Endothelial cell of umbilical vein (primary cell): ENCODE measurements at regions not wholly inside any gene's neighbourhood (a gene's known extent, or its start where the extent isn't known, plus 50 kb on each side); places are given as distances from the start of the nearest gene placed in this dataset.

Experiments used
- BruUV-seq: library from RNA; stranded (reverse); fragments of 400-500 nt; replicated peaks from 2 replicates; lab custom pipeline; 2021; lab: Mats Ljungman, UMichigan
- CTCF ChIA-PET: fragments of 300-600, 350-600 bp; sonication (Branson Sonifier 250); formaldehyde crosslinking; loops from one replicate; lab custom pipeline; 2021; ENCODE audit warnings: antibody characterized with exemption, inconsistent platforms; lab: Charles Lee
- POLR2A ChIA-PET: fragments of 300-600, 350-600 bp; sonication (Branson Sonifier 250); formaldehyde crosslinking; loops from one replicate; lab custom pipeline; 2021; ENCODE audit warnings: antibody characterized with exemption, inconsistent platforms; lab: Charles Lee
- DNase-seq: peaks from one replicate; pipeline ENCODE4 v3.0.0-alpha.2; 2011; ENCODE audit warnings: low read depth, low spot score
- FAIRE-seq: peaks from 2 replicates; lab custom pipeline; 2011; peaks lifted over from hg19 to GRCh38; lab: Jason Lieb, UNC
- H2AFZ ChIP-seq: 2 replicates; pipeline ENCODE4 v1.6.0; 2012; ENCODE audit warnings: low read depth, low read length, control low read depth, inconsistent platforms
- H3K27ac ChIP-seq: 2 replicates; pipeline ENCODE4 v1.5.1; 2011; ENCODE audit warnings: low read depth, mild to moderate bottlenecking, control low read depth, low read length, moderate library complexity; ENCODE audit not compliant: insufficient read depth
- H3K27me3 ChIP-seq, 2 experiments: 2 replicates each; pipeline versions ENCODE4 v1.6.0 to v1.6.1; 2011; ENCODE audit warnings: low read length in 2 of 2, mixed read lengths in 1 of 2; ENCODE audit not compliant: control insufficient read depth in 2 of 2, insufficient read depth in 2 of 2
- H3K36me3 ChIP-seq, 2 experiments: 2 replicates in 1 of 2; 3 replicates in 1 of 2; pipeline ENCODE4 v1.5.1; 2011; ENCODE audit warnings: low read length in 2 of 2, mild to moderate bottlenecking in 1 of 2, moderate library complexity in 1 of 2; ENCODE audit not compliant: control insufficient read depth in 2 of 2, insufficient read depth in 2 of 2; ENCODE audit errors: extremely low read depth in 1 of 2
- H3K4me1 ChIP-seq: 3 replicates; pipeline ENCODE4 v1.5.1; 2011; ENCODE audit warnings: mild to moderate bottlenecking, low read length; ENCODE audit not compliant: control insufficient read depth, insufficient read depth; ENCODE audit errors: extremely low read depth
- H3K4me2 ChIP-seq: 2 replicates; pipeline ENCODE4 v1.6.1; 2011; ENCODE audit warnings: low read length, control low read depth, mixed read lengths; ENCODE audit not compliant: insufficient read depth
- H3K4me3 ChIP-seq, 3 experiments: fragments of 200-600 bp in 1 of 3; sonication (generic), shearing (Covaris generic) in 1 of 3; replicated peaks in 1 of 3; 2 replicates each; pipeline ENCODE4 v1.5.1; 2011 to 2016; ENCODE audit warnings: control low read depth in 3 of 3, low read length in 3 of 3, mild to moderate bottlenecking in 2 of 3, inconsistent platforms in 1 of 3, low read depth in 1 of 3, moderate library complexity in 1 of 3; ENCODE audit not compliant: insufficient read depth in 1 of 3
- H3K79me2 ChIP-seq: 2 replicates; pipeline ENCODE4 v1.6.0; 2012; ENCODE audit warnings: low read length, inconsistent platforms; ENCODE audit not compliant: control insufficient read depth, insufficient read depth
- H3K9ac ChIP-seq: replicated peaks from 2 replicates; pipeline ENCODE3; 2011; ENCODE audit warnings: low read length, control low read depth; ENCODE audit not compliant: insufficient read depth; ENCODE audit errors: extremely low read depth
- H3K9me1 ChIP-seq: replicated peaks from 3 replicates; pipeline ENCODE4 v1.6.0; 2011; ENCODE audit warnings: mild to moderate bottlenecking, low read length; ENCODE audit not compliant: control insufficient read depth, insufficient read depth; ENCODE audit errors: extremely low read depth
- H3K9me3 ChIP-seq: replicated peaks from 2 replicates; pipeline ENCODE4 v1.5.1; 2012; ENCODE audit warnings: low read length, inconsistent platforms; ENCODE audit not compliant: control insufficient read depth, insufficient read depth
- H4K20me1 ChIP-seq: replicated peaks from 2 replicates; pipeline ENCODE3; 2011; ENCODE audit warnings: mild to moderate bottlenecking, low read length; ENCODE audit not compliant: control insufficient read depth, insufficient read depth; ENCODE audit errors: extremely low read depth
- CTCF ChIP-seq, 2 donors: IDR thresholded peaks; 1 replicate in 1 of 2; 2 replicates in 1 of 2; pipeline ENCODE4 v1.5.1; 2011; ENCODE audit warnings: low read length in 2 of 2, mild to moderate bottlenecking in 2 of 2, moderate library complexity in 2 of 2, control low read depth in 1 of 2, inconsistent platforms in 1 of 2, low read depth in 1 of 2; ENCODE audit not compliant: insufficient read depth in 1 of 2; ENCODE audit errors: extremely low read depth in 1 of 2
- EZH2 ChIP-seq: IDR thresholded peaks from 2 replicates; pipeline ENCODE4 v1.6.1; 2012; ENCODE audit warnings: borderline replicate concordance, low read depth, mild to moderate bottlenecking, moderate library complexity, low read length, inconsistent platforms; ENCODE audit not compliant: severe bottlenecking
- FOS ChIP-seq: IDR thresholded peaks from 2 replicates; pipeline ENCODE4 v1.6.1; 2011; ENCODE audit warnings: mild to moderate bottlenecking, low read length, moderate library complexity, borderline replicate concordance; ENCODE audit not compliant: insufficient read depth
- GATA2 ChIP-seq: IDR thresholded peaks from 2 replicates; pipeline ENCODE4 v1.7.0; 2011; ENCODE audit warnings: low read depth, mild to moderate bottlenecking, moderate library complexity, mixed read lengths, low read length; ENCODE audit not compliant: insufficient read length, insufficient read depth
- JUN ChIP-seq: IDR thresholded peaks from 2 replicates; pipeline ENCODE4 v1.6.1; 2011; ENCODE audit warnings: borderline replicate concordance, low read depth; ENCODE audit not compliant: insufficient read length, insufficient read depth
- MAX ChIP-seq: IDR thresholded peaks from 2 replicates; pipeline ENCODE4 v1.6.1; 2011; ENCODE audit not compliant: insufficient read depth, insufficient read length
- MYC ChIP-seq: IDR thresholded peaks from one replicate; pipeline ENCODE4 v1.6.1; 2011; ENCODE audit warnings: mild to moderate bottlenecking, low read depth, low read length
- POLR2A ChIP-seq: IDR thresholded peaks from 2 replicates; pipeline ENCODE4 v1.6.1; 2012; ENCODE audit warnings: low read depth, mild to moderate bottlenecking, control low read depth, low read length
- POLR2AphosphoS5 ChIP-seq: IDR thresholded peaks from 2 replicates; pipeline ENCODE4 v1.6.1; 2012; ENCODE audit warnings: low read depth, mild to moderate bottlenecking, control low read depth, low read length, moderate library complexity; ENCODE audit not compliant: insufficient read depth
- dilution Hi-C: fragments of 300-500 bp; cut with MboI; formaldehyde crosslinking; loops from one replicate; pipeline ENCODE4 v1.15.0; 2019; ENCODE audit warnings: low sequenced_read_pairs; ENCODE audit not compliant: extremely low pct_ligation_motif_present
- intact Hi-C: fragments of 100-400 bp; cut with micrococcal nuclease; formaldehyde crosslinking; loops from one replicate; pipeline ENCODE4 v1.10.0; 2022

DNA sequence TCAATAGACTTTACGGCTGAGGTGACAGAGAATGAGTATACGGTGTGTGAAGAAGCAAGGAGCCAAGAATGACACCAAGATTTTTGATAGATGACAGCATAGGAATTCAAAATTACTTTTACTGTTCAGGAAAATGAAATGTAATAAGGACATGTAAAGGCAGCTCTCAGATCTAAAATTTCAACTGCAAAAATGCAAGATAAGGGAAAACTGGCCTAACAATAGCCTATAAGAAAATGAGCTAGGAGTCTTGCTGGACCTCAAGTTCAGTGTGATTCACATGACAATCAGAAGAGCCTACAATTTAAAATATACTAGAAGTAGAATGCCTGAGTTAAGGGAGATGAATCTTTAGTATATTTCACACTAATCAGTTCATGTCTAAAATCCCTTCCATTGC lies 102.0 kb downstream of the RPS29 start:
- no peak overlapping the region for H3K27ac ChIP-seq
- POLR2A ChIA-PET: no interaction called here
- CTCF ChIA-PET: interaction anchor here (0.8 to 3.3 kb wide), 3 partner anchors 14 to 67 kb away, joined by 3 to 18 read pairs (median 3); no protein-coding TSS in a partner anchor
- dilution Hi-C loops: no loop called here
- no peak for TF ChIP-seq GATA2
- no peak for TF ChIP-seq EZH2
- no peak for TF ChIP-seq CTCF (IDR thresholded peaks at IDR 0.05; ENCODE audit: extremely low read depth in 1 of 2, insufficient read depth in 1 of 2, low read depth in 1 of 2, low read length in 2 of 2)
- TF ChIP-seq JUN: no peak
- no peak for TF ChIP-seq POLR2AphosphoS5
- TF ChIP-seq POLR2A: no peak
- no peak for TF ChIP-seq FOS
- no peak for TF ChIP-seq MYC
- TF ChIP-seq MAX: no peak
- FAIRE-seq (no peak), DNase-seq (no peak)
- no peak overlapping the region for H2AFZ ChIP-seq
- no peak overlapping the region for H3K9ac ChIP-seq
- H4K20me1 ChIP-seq: no peaks in the 10 kb centered on the region
- peaks cover 6 to 13% of the 10 kb centered on the region in 2 experiments for H3K27me3 ChIP-seq
- intact Hi-C loops: no loop called here
- H3K4me2 ChIP-seq: no peak overlapping the region
- no peaks in the 10 kb centered on the region for H3K4me1 ChIP-seq
- H3K36me3 ChIP-seq: no peaks in the 10 kb centered on the region
- no peak overlapping the region for H3K4me3 ChIP-seq
- H3K79me2 ChIP-seq: no peaks in the 10 kb centered on the region
- H3K9me1 ChIP-seq: no peaks in the 10 kb centered on the region
- no TSS peak for BruUV-seq
- no peaks in the 10 kb centered on the region for H3K9me3 ChIP-seq
